ENCODE measurements at regions not wholly inside any gene's neighbourhood (a gene's known extent, or its start where the extent isn't known, plus 50 kb on each side); places are given as distances from the start of the nearest gene placed in this dataset.

DNA sequence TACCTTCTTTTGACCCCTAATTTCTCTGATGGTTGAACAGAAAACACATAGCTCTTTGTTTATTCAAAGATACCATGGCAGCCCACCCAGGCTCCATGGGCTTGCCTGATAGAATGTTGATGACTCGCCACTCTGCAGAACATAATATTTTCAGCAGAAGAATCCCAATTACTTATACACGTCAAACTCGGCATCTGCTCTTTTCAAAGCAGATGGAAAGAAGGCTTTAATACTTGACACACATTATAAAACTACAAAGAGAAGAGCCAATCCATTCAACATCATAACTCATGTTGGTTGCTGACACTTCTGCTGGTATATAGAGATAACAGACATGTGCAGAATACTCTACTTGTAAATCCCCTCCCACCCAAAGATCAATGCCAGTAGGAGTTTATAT is 69.0 kb downstream of the FOXI2 start:
- no peak for DNase-seq (ENCODE audit: extremely low spot score in 2 of 2)
- no peak overlapping the region for H3K27ac ChIP-seq
- intact Hi-C loops (cut with DNase I), result no loop called here
- no peaks in the 10 kb centered on the region for H3K36me3 ChIP-seq
- H3K9me3 ChIP-seq, result no peaks in the 10 kb centered on the region
- H3K4me3 ChIP-seq, result no peak overlapping the region
- TF ChIP-seq, protein P1, sequence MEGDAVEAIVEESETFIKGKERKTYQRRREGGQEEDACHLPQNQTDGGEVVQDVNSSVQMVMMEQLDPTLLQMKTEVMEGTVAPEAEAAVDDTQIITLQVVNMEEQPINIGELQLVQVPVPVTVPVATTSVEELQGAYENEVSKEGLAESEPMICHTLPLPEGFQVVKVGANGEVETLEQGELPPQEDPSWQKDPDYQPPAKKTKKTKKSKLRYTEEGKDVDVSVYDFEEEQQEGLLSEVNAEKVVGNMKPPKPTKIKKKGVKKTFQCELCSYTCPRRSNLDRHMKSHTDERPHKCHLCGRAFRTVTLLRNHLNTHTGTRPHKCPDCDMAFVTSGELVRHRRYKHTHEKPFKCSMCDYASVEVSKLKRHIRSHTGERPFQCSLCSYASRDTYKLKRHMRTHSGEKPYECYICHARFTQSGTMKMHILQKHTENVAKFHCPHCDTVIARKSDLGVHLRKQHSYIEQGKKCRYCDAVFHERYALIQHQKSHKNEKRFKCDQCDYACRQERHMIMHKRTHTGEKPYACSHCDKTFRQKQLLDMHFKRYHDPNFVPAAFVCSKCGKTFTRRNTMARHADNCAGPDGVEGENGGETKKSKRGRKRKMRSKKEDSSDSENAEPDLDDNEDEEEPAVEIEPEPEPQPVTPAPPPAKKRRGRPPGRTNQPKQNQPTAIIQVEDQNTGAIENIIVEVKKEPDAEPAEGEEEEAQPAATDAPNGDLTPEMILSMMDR (IDR thresholded peaks at IDR 0.05), result no peak
- TF ChIP-seq POLR2A (IDR thresholded peaks at IDR 0.05) (no peak), POLR2AphosphoS5 (IDR thresholded peaks at IDR 0.05; ENCODE audit: insufficient read depth in 1 of 2, low read depth in 1 of 2) (no peak)
- H3K27me3 ChIP-seq, result no peaks in the 10 kb centered on the region
- no peaks in the 10 kb centered on the region for H3K4me1 ChIP-seq

- no peaks in the 10 kb centered on the region for H3K4me1 ChIP-seq
- H3K9me3 ChIP-seq, result no peaks in the 10 kb centered on the region
- no peaks in the 10 kb centered on the region for H3K27me3 ChIP-seq
- H3K4me3 ChIP-seq, result no peak overlapping the region
- intact Hi-C loops (cut with DNase I), result no loop called here
- TF ChIP-seq POLR2A (IDR thresholded peaks at IDR 0.05) (no peak), POLR2AphosphoS5 (IDR thresholded peaks at IDR 0.05; ENCODE audit: insufficient read depth in 1 of 2, low read depth in 1 of 2) (no peak)
- TF ChIP-seq, protein P1 (IDR thresholded peaks at IDR 0.05), result no peak
- no peak for DNase-seq (ENCODE audit: extremely low spot score in 2 of 2)
- no peak overlapping the region for H3K27ac ChIP-seq
- no peaks in the 10 kb centered on the region for H3K36me3 ChIP-seq
Observed at GRCh38 chr10:127812041-127812440, 75.1 kb downstream of the FOXI2 start.

DNA sequence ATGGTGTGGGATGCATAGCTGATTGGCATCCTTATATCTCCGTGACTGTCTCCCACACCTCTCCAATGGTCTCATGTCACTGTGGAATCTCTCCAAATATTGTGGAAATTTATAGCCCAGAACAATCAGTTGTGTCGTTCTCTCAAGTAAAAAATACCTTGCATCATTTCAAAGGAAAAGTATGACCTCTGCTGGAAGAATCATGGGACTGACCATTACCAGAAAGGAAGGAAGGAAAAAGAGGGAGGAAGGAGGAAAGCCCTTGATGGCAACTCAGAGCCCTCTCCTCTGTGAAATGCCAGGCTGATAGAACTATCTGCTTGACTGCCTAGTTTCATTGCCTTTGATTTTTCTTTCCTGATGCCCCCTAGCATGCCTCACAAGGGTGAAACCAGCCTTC is 76.3 kb downstream of the FOXI2 start:
- Histone ChIP-seq H3K4me1 (no peaks in the 10 kb centered on the region), H3K4me3 (no peak overlapping the region), H3K27me3 (no peaks in the 10 kb centered on the region), H3K36me3 (no peaks in the 10 kb centered on the region), H3K27ac (no peak overlapping the region), H3K9me3 (no peaks in the 10 kb centered on the region)
- TF ChIP-seq POLR2AphosphoS5 (IDR thresholded peaks at IDR 0.05; ENCODE audit: insufficient read depth in 1 of 2, low read depth in 1 of 2), result no peak
- TF ChIP-seq, protein P1 (IDR thresholded peaks at IDR 0.05), result no peak
- no peak for TF ChIP-seq POLR2A (IDR thresholded peaks at IDR 0.05)
- no peak for DNase-seq (ENCODE audit: extremely low spot score in 2 of 2)
- intact Hi-C loops (cut with DNase I), result no loop called here

DNA sequence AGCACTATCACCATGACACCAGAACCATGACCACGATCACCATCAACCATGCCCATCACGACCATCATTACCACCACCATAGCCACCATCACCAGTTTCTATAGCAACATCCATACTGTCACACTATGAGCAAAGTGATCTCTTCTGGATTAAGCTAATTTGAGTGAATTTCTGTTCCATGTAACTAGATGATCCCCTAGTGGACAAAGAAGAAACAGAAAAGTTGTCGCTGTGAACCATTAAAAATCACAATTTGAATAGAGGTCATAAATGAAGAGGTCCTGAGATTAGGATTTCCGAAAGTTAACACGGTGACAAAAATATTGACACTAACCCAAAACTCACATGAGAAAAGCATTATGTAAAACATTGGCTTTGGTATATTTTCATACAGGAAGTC is 77.6 kb downstream of the CLRN3 start:
- Histone ChIP-seq H3K4me3 (no peak overlapping the region), H3K27me3 (no peaks in the 10 kb centered on the region), H3K27ac (no peak overlapping the region), H3K4me1 (no peaks in the 10 kb centered on the region), H3K36me3 (no peaks in the 10 kb centered on the region), H3K9me3 (no peaks in the 10 kb centered on the region)
- intact Hi-C loops (cut with DNase I), result no loop called here
- no peak for DNase-seq (ENCODE audit: extremely low spot score in 2 of 2)
- no peak for TF ChIP-seq POLR2A (IDR thresholded peaks at IDR 0.05)
- TF ChIP-seq, protein P1 (IDR thresholded peaks at IDR 0.05), result no peak
- no peak for TF ChIP-seq POLR2AphosphoS5 (IDR thresholded peaks at IDR 0.05; ENCODE audit: insufficient read depth in 1 of 2, low read depth in 1 of 2)

DNA sequence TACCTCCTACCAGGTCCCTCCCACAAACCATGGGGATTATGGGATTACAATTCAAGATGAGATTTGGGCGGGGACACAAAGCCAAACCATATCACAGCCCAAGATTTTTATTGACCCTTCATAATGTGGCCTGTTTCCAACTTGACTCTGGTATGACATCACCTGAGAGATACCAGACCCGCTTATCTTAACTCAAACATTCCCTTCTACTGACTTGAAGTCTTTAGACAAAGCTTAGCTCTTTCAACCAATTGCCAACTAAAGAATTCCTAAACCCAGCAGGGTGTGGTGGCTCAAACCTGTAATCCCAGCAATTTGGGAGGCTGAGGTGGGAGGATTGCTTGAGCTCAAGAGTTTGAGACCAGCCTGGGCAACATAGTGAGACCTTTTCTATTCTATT is 67.9 kb downstream of the CLRN3 start:
- intact Hi-C loops (cut with DNase I), result no loop called here
- no peaks in the 10 kb centered on the region for H3K9me3 ChIP-seq
- H3K27ac ChIP-seq, result no peak overlapping the region
- H3K4me3 ChIP-seq, result no peak overlapping the region
- H3K36me3 ChIP-seq, result no peaks in the 10 kb centered on the region
- H3K4me1 ChIP-seq, result no peaks in the 10 kb centered on the region
- no peak for DNase-seq (ENCODE audit: extremely low spot score in 2 of 2)
- H3K27me3 ChIP-seq, result no peaks in the 10 kb centered on the region
- TF ChIP-seq POLR2AphosphoS5 (IDR thresholded peaks at IDR 0.05; ENCODE audit: insufficient read depth in 1 of 2, low read depth in 1 of 2), result no peak
- TF ChIP-seq, protein P1 (IDR thresholded peaks at IDR 0.05), result no peak
- no peak for TF ChIP-seq POLR2A (IDR thresholded peaks at IDR 0.05)

All from vagina (tissue), 2 donors.